HT1080 (cell line): ENCODE measurements at regions not wholly inside any gene's neighbourhood (a gene's known extent, or its start where the extent isn't known, plus 50 kb on each side); places are given as distances from the start of the nearest gene placed in this dataset.
"Not testable (repeated sequence)": the region's sequence is repeated elsewhere in the genome, so short reads cannot be mapped to it uniquely, and the experiment has no call there.

Experiments
- DNase-seq: peaks from one replicate; pipeline ENCODE4 v3.0.0-alpha.2; 2015; ENCODE audit warnings: low read depth

- DNase-seq, result not testable (repeated sequence)
These were observed 63.8 kb downstream of the SPANXA1 start for GRCh38 chrX:141520750-141521149.

- DNase-seq, result not testable (repeated sequence)
These were observed 108.8 kb downstream of the SPANXA1 start for GRCh38 chrX:141475788-141476187.

GRCh38 chrX:141469469-141469868 is 115.1 kb downstream of the SPANXA1 start:
- DNase-seq, result peak; percentile 57

GRCh38 chrX:141468940-141469339 is 115.6 kb downstream of the SPANXA1 start:
- peak; percentile 81 for DNase-seq

- DNase-seq, result peak; percentile 1
These were observed 117.1 kb downstream of the SPANXA1 start for GRCh38 chrX:141467442-141467841.

GRCh38 chrX:141455103-141455502 is 129.4 kb downstream of the SPANXA1 start:
- DNase-seq, result no peak

GRCh38 chrX:141443922-141444321 is 140.6 kb downstream of the SPANXA1 start:
- DNase-seq, result no peak

GRCh38 chrX:141439651-141440050 is 144.9 kb downstream of the SPANXA1 start:
- DNase-seq, result no peak

GRCh38 chrX:141415889-141416288 is 168.6 kb downstream of the SPANXA1 start:
- no peak for DNase-seq

GRCh38 chrX:141405853-141406492 is 163.7 kb upstream of the SPANXC start:
- peak; percentile 90 for DNase-seq

- peak; percentile 61 for DNase-seq
These were observed 163.2 kb upstream of the SPANXC start for GRCh38 chrX:141405486-141405852.

- no peak for DNase-seq
These were observed 160.7 kb upstream of the SPANXC start for GRCh38 chrX:141402897-141403610.

GRCh38 chrX:141396536-141396935 is 154.2 kb upstream of the SPANXC start:
- no peak for DNase-seq

- DNase-seq, result no peak
These were observed 132.9 kb upstream of the SPANXC start for GRCh38 chrX:141375011-141375760.

- no peak for DNase-seq
These were observed 99.4 kb upstream of the SPANXC start for GRCh38 chrX:141341743-141342142.

- peak; percentile 44 for DNase-seq
These were observed 99.0 kb upstream of the SPANXC start for GRCh38 chrX:141341341-141341740.

GRCh38 chrX:141320801-141321200 is 78.5 kb upstream of the SPANXC start:
- DNase-seq, result peak; percentile 48

- no peak for DNase-seq
These were observed 72.1 kb upstream of the SPANXC start for GRCh38 chrX:141314441-141314840.

- DNase-seq, result no peak
These were observed 58.7 kb upstream of the SPANXC start for GRCh38 chrX:141301017-141301416.
